Gastroesophageal sphincter (tissue), 4 donors: ENCODE measurements at regions not wholly inside any gene's neighbourhood (a gene's known extent, or its start where the extent isn't known, plus 50 kb on each side); places are given as distances from the start of the nearest gene placed in this dataset.

Source experiments
- ATAC-seq: fragments of 150-250 bp; one replicate; pipeline ENCODE4 v1.9.1; 2016; ENCODE audit warnings: mild to moderate bottlenecking, moderate library complexity
- H3K27ac ChIP-seq, 4 donors: fragments of 200-600 bp; sonication (generic) in 3 of 4; 1 replicate in 3 of 4; 2 replicates in 1 of 4; pipeline ENCODE4 v1.5.1; 2016 to 2019
- H3K27me3 ChIP-seq: fragments of 200-600 bp; sonication (generic); one replicate; pipeline ENCODE4 v1.5.1; 2019
- H3K36me3 ChIP-seq, 2 donors: fragments of 200-600 bp; sonication (generic); one replicate each; pipeline ENCODE4 v1.5.1; 2019; ENCODE audit warnings: control low read depth in 1 of 2
- H3K4me1 ChIP-seq, 3 donors: fragments of 200-600 bp; sonication (generic); 1 replicate in 2 of 3; 2 replicates in 1 of 3; pipeline ENCODE4 v1.5.1; 2016 to 2019; ENCODE audit warnings: control low read depth in 2 of 3
- H3K4me3 ChIP-seq, 2 donors: fragments of 200-600 bp; sonication (generic); one replicate each; pipeline ENCODE4 v1.5.1; 2019; ENCODE audit warnings: mild to moderate bottlenecking in 1 of 2, moderate library complexity in 1 of 2
- H3K9me3 ChIP-seq, 3 donors: fragments of 200-600 bp; sonication (generic); one replicate each; pipeline ENCODE4 v1.5.1; 2017 to 2019; ENCODE audit warnings: control low read depth in 2 of 3
- EP300 ChIP-seq: sonication (generic); formaldehyde crosslinking; IDR thresholded peaks from one replicate; pipeline ENCODE4 v1.6.1; 2017; ENCODE audit warnings: antibody characterized with exemption, mild to moderate bottlenecking
- POLR2A ChIP-seq, 2 donors: fragments of 450-650 bp; IDR thresholded peaks; one replicate each; pipeline ENCODE4 v1.6.1; 2017; ENCODE audit warnings: antibody characterized with exemption in 2 of 2, mild to moderate bottlenecking in 2 of 2, moderate library complexity in 1 of 2
- POLR2AphosphoS5 ChIP-seq: sonication (generic); formaldehyde crosslinking; IDR thresholded peaks from one replicate; pipeline ENCODE4 v1.6.1; 2017; ENCODE audit warnings: antibody characterized with exemption
- WGBS, 2 donors: methylation state at CpG; one replicate each; pipeline ENCODE4 v1.1.5; 2018; ENCODE audit warnings: low coverage in 1 of 2; 5-methylcytosine and 5-hydroxymethylcytosine counted together
- TF ChIP-seq, protein P1 (sequence below), 4 experiments: fragments of 200-600 bp in 2 of 4; fragments of 450-650 bp in 2 of 4; sonication (generic) in 1 of 4; IDR thresholded peaks; one replicate each; pipeline ENCODE4 v1.5.1; 2017 to 2019; ENCODE audit warnings: antibody characterized with exemption in 4 of 4, mild to moderate bottlenecking in 2 of 4, moderate library complexity in 2 of 4

DNA sequence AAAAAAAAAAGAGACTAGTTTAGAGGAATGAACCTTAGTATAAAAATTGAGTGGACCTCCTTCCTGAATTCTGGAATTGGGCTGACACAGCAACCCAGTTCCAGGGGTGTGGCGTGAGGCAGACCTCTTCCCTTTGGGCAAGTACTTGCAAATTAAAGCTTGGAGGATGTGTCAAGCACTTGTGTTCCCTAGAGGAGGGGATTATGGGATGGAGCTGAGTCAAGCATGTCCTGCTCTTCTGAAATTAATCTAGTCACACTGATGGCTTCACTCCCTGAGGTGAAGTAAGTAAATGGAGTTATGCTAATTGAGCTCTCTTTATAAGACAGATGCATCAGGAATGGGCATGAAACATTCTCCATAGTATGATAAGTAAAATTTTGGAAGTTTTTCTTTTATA is 107.7 kb upstream of the HTR2A start:
- Histone ChIP-seq H3K9me3 (no peaks in the 10 kb centered on the region), H3K4me3 (no peak overlapping the region), H3K4me1 (no peaks in the 10 kb centered on the region), H3K36me3 (no peaks in the 10 kb centered on the region), H3K27ac (no peak overlapping the region), H3K27me3 (no peaks in the 10 kb centered on the region)
- WGBS, 2 donors, result 60 to 89% methylated on average over 1 of the region's 1 CpG
- TF ChIP-seq POLR2AphosphoS5, result no peak
- TF ChIP-seq POLR2A (IDR thresholded peaks at IDR 0.05), result no peak
- TF ChIP-seq EP300, result no peak
- TF ChIP-seq, protein P1, sequence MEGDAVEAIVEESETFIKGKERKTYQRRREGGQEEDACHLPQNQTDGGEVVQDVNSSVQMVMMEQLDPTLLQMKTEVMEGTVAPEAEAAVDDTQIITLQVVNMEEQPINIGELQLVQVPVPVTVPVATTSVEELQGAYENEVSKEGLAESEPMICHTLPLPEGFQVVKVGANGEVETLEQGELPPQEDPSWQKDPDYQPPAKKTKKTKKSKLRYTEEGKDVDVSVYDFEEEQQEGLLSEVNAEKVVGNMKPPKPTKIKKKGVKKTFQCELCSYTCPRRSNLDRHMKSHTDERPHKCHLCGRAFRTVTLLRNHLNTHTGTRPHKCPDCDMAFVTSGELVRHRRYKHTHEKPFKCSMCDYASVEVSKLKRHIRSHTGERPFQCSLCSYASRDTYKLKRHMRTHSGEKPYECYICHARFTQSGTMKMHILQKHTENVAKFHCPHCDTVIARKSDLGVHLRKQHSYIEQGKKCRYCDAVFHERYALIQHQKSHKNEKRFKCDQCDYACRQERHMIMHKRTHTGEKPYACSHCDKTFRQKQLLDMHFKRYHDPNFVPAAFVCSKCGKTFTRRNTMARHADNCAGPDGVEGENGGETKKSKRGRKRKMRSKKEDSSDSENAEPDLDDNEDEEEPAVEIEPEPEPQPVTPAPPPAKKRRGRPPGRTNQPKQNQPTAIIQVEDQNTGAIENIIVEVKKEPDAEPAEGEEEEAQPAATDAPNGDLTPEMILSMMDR (IDR thresholded peaks at IDR 0.05), result no peak
- ATAC-seq, result no peak

DNA sequence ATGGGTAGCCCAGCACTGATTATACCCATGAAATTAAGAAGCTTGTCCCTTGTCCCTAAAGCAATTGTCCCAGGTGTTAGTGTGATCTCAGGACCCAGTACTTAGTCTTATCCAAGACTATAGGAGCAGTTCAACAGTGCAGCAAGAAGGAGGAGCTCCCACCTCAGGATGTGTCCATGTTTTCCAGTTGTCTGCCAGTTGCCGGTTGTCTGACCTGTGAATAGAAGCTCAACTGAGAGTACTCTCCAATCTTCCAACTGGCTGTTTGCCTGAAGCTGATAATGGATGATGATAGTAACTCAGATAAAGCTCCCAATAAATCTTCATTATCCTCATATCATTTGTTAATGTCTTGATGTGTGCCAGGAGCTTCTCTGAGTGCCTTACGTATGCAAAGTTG is 107.2 kb upstream of the HTR2A start:
- no peaks in the 10 kb centered on the region for H3K9me3 ChIP-seq
- H3K27ac ChIP-seq, result no peak overlapping the region
- H3K27me3 ChIP-seq, result no peaks in the 10 kb centered on the region
- no peaks in the 10 kb centered on the region for H3K36me3 ChIP-seq
- TF ChIP-seq POLR2AphosphoS5 (no peak), EP300 (no peak), POLR2A (IDR thresholded peaks at IDR 0.05) (no peak)
- TF ChIP-seq, protein P1 (IDR thresholded peaks at IDR 0.05), result no peak
- ATAC-seq, result no peak
- no peak overlapping the region for H3K4me3 ChIP-seq
- WGBS, 2 donors, result 50 to 55% methylated on average over 1 to 2 of the region's 2 CpGs
- no peaks in the 10 kb centered on the region for H3K4me1 ChIP-seq

DNA sequence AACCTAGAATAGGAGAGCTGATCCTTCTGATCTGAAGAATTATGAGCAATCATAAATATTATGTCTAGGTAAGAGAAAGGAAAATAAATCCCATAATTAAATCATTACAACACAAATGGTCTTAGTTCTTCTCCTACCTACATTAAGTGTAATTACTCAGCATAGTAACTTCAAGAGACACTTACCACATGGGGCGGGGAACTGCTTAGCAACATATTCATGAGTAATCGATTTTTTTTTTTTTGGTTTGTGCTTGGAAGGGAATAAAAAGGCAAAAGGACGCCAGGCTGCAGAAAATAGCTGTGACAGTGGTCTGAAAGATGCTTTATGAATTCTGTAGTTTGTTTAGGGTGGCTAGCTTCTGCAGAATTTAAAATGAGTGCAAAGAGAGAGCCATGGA is 103.3 kb upstream of the HTR2A start:
- TF ChIP-seq POLR2A (IDR thresholded peaks at IDR 0.05) (no peak), EP300 (no peak)

DNA sequence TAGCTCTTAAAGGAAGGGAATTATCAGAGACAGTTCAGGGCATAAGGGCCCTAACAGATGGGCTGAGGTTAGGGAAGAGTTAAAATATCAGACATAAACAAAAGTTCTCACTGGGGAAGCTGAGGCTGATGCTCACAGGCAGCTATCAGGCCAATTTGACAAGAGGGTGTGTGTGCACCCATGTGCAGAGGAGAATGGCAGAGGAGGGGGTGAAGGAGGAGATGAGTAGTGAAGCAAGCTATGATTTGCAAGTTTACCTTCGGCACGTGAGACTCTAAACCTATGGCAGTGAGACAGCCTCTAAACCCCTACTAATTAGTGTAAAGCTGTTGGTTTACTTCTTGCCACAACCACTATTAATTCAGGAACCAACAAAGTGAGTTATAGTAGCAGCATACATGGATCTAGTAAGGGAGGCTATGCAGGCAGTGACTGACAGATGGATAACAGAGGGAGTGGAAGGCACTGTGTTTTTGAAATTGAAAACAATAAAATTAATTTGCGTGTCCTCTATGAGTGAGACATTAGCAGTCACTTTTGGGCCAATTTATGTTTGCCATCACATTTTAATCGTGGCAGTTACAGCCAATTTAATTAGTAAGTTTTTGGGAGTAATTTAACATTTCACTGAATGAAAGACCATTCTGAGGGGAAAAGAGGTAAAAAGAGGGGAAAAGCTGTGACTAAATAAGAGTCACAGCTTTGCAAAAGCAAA is 99.6 kb upstream of the HTR2A start:
- WGBS, 2 donors, result 92 to 97% methylated on average over 4 of the region's 4 CpGs
- H3K4me1 ChIP-seq, result no peaks in the 10 kb centered on the region
- TF ChIP-seq EP300, result no peak
- TF ChIP-seq POLR2A (IDR thresholded peaks at IDR 0.05), result no peak
- TF ChIP-seq POLR2AphosphoS5, result no peak
- TF ChIP-seq, protein P1 (IDR thresholded peaks at IDR 0.05), result no peak
- H3K27me3 ChIP-seq, result no peaks in the 10 kb centered on the region
- no peak overlapping the region for H3K27ac ChIP-seq
- no peaks in the 10 kb centered on the region for H3K9me3 ChIP-seq
- no peaks in the 10 kb centered on the region for H3K36me3 ChIP-seq
- ATAC-seq, result no peak
- H3K4me3 ChIP-seq, result no peak overlapping the region

More for the DNA sequence above, 103.3 kb upstream of the HTR2A start:
- Histone ChIP-seq H3K9me3 (no peaks in the 10 kb centered on the region), H3K27ac (no peak overlapping the region), H3K4me1 (no peaks in the 10 kb centered on the region), H3K4me3 (no peak overlapping the region), H3K36me3 (no peaks in the 10 kb centered on the region), H3K27me3 (no peaks in the 10 kb centered on the region)
- WGBS, 2 donors, result 61 to 71% methylated on average over 3 of the region's 3 CpGs
- ATAC-seq, result no peak

DNA sequence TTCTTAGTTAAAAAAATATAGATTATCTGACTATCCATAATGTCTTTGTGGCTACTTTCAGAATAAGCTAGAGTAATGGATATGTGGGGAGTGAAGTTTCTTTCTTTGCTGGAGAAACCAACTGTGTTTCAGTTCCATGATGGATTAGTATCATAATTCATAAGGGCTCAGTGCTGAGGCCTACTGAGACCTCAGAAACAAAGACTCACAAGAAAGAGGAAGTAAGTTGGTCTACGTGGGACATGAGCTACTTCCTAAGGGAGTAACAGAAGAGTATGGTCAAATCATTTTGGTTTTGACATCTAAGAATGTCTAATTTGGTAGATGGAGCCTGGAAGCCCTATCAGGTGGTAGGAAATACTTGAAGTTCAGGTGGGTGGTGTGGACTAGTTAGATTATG is 99.0 kb upstream of the HTR2A start:
- Histone ChIP-seq H3K27me3 (no peaks in the 10 kb centered on the region), H3K27ac (no peak overlapping the region), H3K9me3 (no peaks in the 10 kb centered on the region), H3K36me3 (no peaks in the 10 kb centered on the region), H3K4me1 (no peaks in the 10 kb centered on the region), H3K4me3 (no peak overlapping the region)
- TF ChIP-seq POLR2A (IDR thresholded peaks at IDR 0.05) (no peak), POLR2AphosphoS5 (no peak)
- WGBS, 2 donors, result 75% methylated on average over 1 of the region's 1 CpG; no CpG with 5 or more reads in 1 of the 2 donors
- no peak for ATAC-seq

DNA sequence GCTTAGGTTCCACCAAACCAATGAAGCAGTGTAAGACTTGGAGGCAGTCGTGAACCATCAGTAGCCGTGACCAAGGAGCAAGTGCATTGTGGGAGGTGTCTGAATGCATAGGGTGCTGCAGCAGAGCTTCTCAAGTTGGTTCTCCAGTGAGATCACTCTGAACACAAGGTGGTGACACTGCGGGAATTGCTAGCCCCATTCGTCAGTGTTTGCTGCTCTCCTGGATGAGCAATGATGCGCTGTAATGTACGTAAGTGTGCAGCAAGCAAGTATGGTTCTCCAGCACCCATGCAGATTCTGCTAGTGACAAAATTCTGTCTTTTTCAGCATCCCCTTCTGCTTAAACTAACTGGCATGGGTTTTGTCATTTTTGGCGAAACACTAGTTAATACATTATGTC is 97.6 kb upstream of the HTR2A start:
- H3K36me3 ChIP-seq, result no peaks in the 10 kb centered on the region
- H3K27ac ChIP-seq, result no peak overlapping the region
- TF ChIP-seq POLR2A (IDR thresholded peaks at IDR 0.05) (no peak), EP300 (no peak), POLR2AphosphoS5 (no peak)
- TF ChIP-seq, protein P1 (IDR thresholded peaks at IDR 0.05), result no peak
- no peak overlapping the region for H3K4me3 ChIP-seq
- WGBS, 2 donors, result 91 to 93% methylated on average over 2 to 7 of the region's 7 CpGs
- no peaks in the 10 kb centered on the region for H3K27me3 ChIP-seq
- H3K4me1 ChIP-seq, result no peaks in the 10 kb centered on the region
- H3K9me3 ChIP-seq, result no peaks in the 10 kb centered on the region
- no peak for ATAC-seq
